ENCODE measurements at regions not wholly inside any gene's neighbourhood (a gene's known extent, or its start where the extent isn't known, plus 50 kb on each side); places are given as distances from the start of the nearest gene placed in this dataset.

GRCh38 chr11:92735039-92735438 is 234.4 kb upstream of the MTNR1B start:
- DNase-seq (ENCODE audit: low read depth in 1 of 2, low spot score in 1 of 2) (no peak), FAIRE-seq (no peak), ATAC-seq (no peak)
- ChIA-PET POLR2A (no interaction called here), CTCF (no interaction called here)
- Histone ChIP-seq H3K4me1 (no peaks in the 10 kb centered on the region), H3K4me3 (no peak overlapping the region), H3K9me3 (no peaks in the 10 kb centered on the region), H3K4me2 (no peak overlapping the region), H3K27ac (no peak overlapping the region)
- 9% methylated on average over 1 of the region's 1 CpG for WGBS (ENCODE audit: missing lambda C conversion rate)
- no peak for TF ChIP-seq CHD2 (IDR thresholded peaks at IDR 0.05; ENCODE audit: low read length, partially characterized antibody)

- H3K9me3 ChIP-seq: no peaks in the 10 kb centered on the region
- WGBS (ENCODE audit: missing lambda C conversion rate): 78% methylated on average over 4 of the region's 4 CpGs
- DNase-seq (ENCODE audit: low read depth in 1 of 2, low spot score in 1 of 2): no peak
- no peak overlapping the region for H3K4me2 ChIP-seq
- TF ChIP-seq ZSCAN20 (CRISPR knock-in tag; IDR thresholded peaks at IDR 0.05) (no peak), MAX (IDR thresholded peaks at IDR 0.05) (no peak), CBX8 (IDR thresholded peaks at IDR 0.05) (no peak), HOXA7 (CRISPR knock-in tag; IDR thresholded peaks at IDR 0.05) (no peak), POLR2A (IDR thresholded peaks at IDR 0.05; ENCODE audit: low read length) (no peak), PBX3 (IDR thresholded peaks at IDR 0.05) (no peak), SMC3 (IDR thresholded peaks at IDR 0.05) (no peak), ZC3H11A (IDR thresholded peaks at IDR 0.05) (no peak), E2F6 (IDR thresholded peaks at IDR 0.05; ENCODE audit: borderline replicate concordance, low read depth) (no peak), PHF8 (IDR thresholded peaks at IDR 0.05; ENCODE audit: borderline replicate concordance, low read depth) (no peak), ZFP36 (IDR thresholded peaks at IDR 0.05; ENCODE audit: borderline replicate concordance, partially characterized antibody) (no peak), FOSL2 (IDR thresholded peaks at IDR 0.05) (no peak), FOSL2 (CRISPR knock-in tag; IDR thresholded peaks at IDR 0.05) (no peak), KDM5A (IDR thresholded peaks at IDR 0.05) (no peak), NR3C1 (IDR thresholded peaks at IDR 0.05) (no peak), FOSB (CRISPR knock-in tag; IDR thresholded peaks at IDR 0.05) (no peak), RFX5 (IDR thresholded peaks at IDR 0.05) (no peak), GATA3 (IDR thresholded peaks at IDR 0.05; ENCODE audit: borderline replicate concordance) (no peak), CHD4 (IDR thresholded peaks at IDR 0.05; ENCODE audit: borderline replicate concordance) (no peak)
- H3K4me3 ChIP-seq: no peak overlapping the region
- no peak for ATAC-seq
- CTCF ChIA-PET: no interaction called here
- no peak for FAIRE-seq
- H3K4me1 ChIP-seq: no peaks in the 10 kb centered on the region
- H3K27ac ChIP-seq: no peak overlapping the region
- POLR2A ChIA-PET: no interaction called here
These were observed 231.2 kb upstream of the MTNR1B start for GRCh38 chr11:92738276-92738675.

GRCh38 chr11:92739041-92739440 is 230.4 kb upstream of the MTNR1B start:
- no peak for TF ChIP-seq CHD2 (IDR thresholded peaks at IDR 0.05; ENCODE audit: low read length, partially characterized antibody)
- no peak for TF ChIP-seq ZSCAN20 (CRISPR knock-in tag; IDR thresholded peaks at IDR 0.05)
- TF ChIP-seq SREBF2 (IDR thresholded peaks at IDR 0.05): no peak
- no peak for TF ChIP-seq NPAS2 (CRISPR knock-in tag; IDR thresholded peaks at IDR 0.05; ENCODE audit: borderline replicate concordance)
- TF ChIP-seq RFX5 (IDR thresholded peaks at IDR 0.05): no peak
- no peak for TF ChIP-seq HOXA7 (CRISPR knock-in tag; IDR thresholded peaks at IDR 0.05)
- no peak for TF ChIP-seq ZFP36 (IDR thresholded peaks at IDR 0.05; ENCODE audit: borderline replicate concordance, partially characterized antibody)
- TF ChIP-seq REST (IDR thresholded peaks at IDR 0.05): no peak
- no peak for TF ChIP-seq RCOR1 (IDR thresholded peaks at IDR 0.05; ENCODE audit: low read depth, low read length)
- no peak for TF ChIP-seq RAD21 (conservative IDR thresholded peaks at IDR 0.05 in 1 of 2, IDR thresholded peaks at IDR 0.05 in 1 of 2)
- TF ChIP-seq FOXS1 (CRISPR knock-in tag; IDR thresholded peaks at IDR 0.05): no peak
- no peak for TF ChIP-seq ELK1 (IDR thresholded peaks at IDR 0.05; ENCODE audit: low read depth, low read length)
- no peak for TF ChIP-seq FOSL2 (IDR thresholded peaks at IDR 0.05)
- no peak for TF ChIP-seq FOSL2 (CRISPR knock-in tag; IDR thresholded peaks at IDR 0.05)
- TF ChIP-seq USF2 (IDR thresholded peaks at IDR 0.05): no peak
- TF ChIP-seq HDAC2 (IDR thresholded peaks at IDR 0.05): no peak
- TF ChIP-seq FOSB (CRISPR knock-in tag; IDR thresholded peaks at IDR 0.05): no peak
- no peak for TF ChIP-seq JUN (IDR thresholded peaks at IDR 0.05)
- POLR2A ChIA-PET: no interaction called here
- H3K4me2 ChIP-seq: no peak overlapping the region
- ATAC-seq (no peak), FAIRE-seq (no peak), DNase-seq (ENCODE audit: low read depth in 1 of 2, low spot score in 1 of 2) (no peak)
- no peak overlapping the region for H3K4me3 ChIP-seq
- H3K4me1 ChIP-seq: no peaks in the 10 kb centered on the region
- no peaks in the 10 kb centered on the region for H3K9me3 ChIP-seq
- no peak overlapping the region for H3K27ac ChIP-seq
- CTCF ChIA-PET: no interaction called here
